Panc1 (cell line): ENCODE measurements at regions not wholly inside any gene's neighbourhood (a gene's known extent, or its start where the extent isn't known, plus 50 kb on each side); places are given as distances from the start of the nearest gene placed in this dataset.

Source experiments
- ATAC-seq: fragments of 200-7000 bp; cut with Tn5 transposase; 2 replicates; pipeline ENCODE4 v1.9.1; 2020; ENCODE audit warnings: mild to moderate bottlenecking, moderate library complexity
- BruUV-seq: library from RNA; stranded (reverse); fragments of 400-500 nt; replicated peaks from 2 replicates; lab custom pipeline; 2021; lab: Mats Ljungman, UMichigan
- CTCF ChIA-PET: fragments of 300-600 bp; sonication (Branson Sonifier 250); formaldehyde crosslinking; loops from one replicate; lab custom pipeline; 2022; ENCODE audit warnings: antibody characterized with exemption; lab: Charles Lee
- POLR2A ChIA-PET: fragments of 300-600 bp; sonication (Branson Sonifier 250); formaldehyde crosslinking; loops from one replicate; lab custom pipeline; 2022; ENCODE audit warnings: antibody characterized with exemption; lab: Charles Lee
- DNase-seq: peaks from one replicate; pipeline ENCODE4 v3.0.0-alpha.2; 2010; ENCODE audit warnings: low read depth, low spot score
- H3K27ac ChIP-seq: 2 replicates; pipeline ENCODE4 v1.5.1; 2011; ENCODE audit warnings: mild to moderate bottlenecking, low read length, inconsistent platforms
- H3K27me3 ChIP-seq: fragments of 200-500 bp; sonication (Bioruptor generic); 2 replicates; pipeline ENCODE4 v1.6.0; 2014; ENCODE audit warnings: low read length, inconsistent platforms; ENCODE audit not compliant: control insufficient read depth, insufficient read depth
- H3K36me3 ChIP-seq: fragments of 200-500 bp; sonication (Bioruptor generic); 2 replicates; pipeline ENCODE4 v1.5.1; 2014; ENCODE audit warnings: inconsistent platforms, mild to moderate bottlenecking, low read length, moderate library complexity; ENCODE audit not compliant: control insufficient read depth, insufficient read depth
- H3K4me1 ChIP-seq: 2 replicates; pipeline ENCODE4 v1.5.1; 2011; ENCODE audit warnings: inconsistent platforms, mild to moderate bottlenecking, low read length, moderate library complexity; ENCODE audit not compliant: control insufficient read depth, insufficient read depth
- H3K4me3 ChIP-seq, 2 experiments: 2 replicates each; pipeline ENCODE4 v1.5.1; 2011 to 2012; ENCODE audit warnings: low read depth in 2 of 2, low read length in 2 of 2, mild to moderate bottlenecking in 2 of 2, inconsistent platforms in 1 of 2, moderate library complexity in 1 of 2
- H3K9me3 ChIP-seq: fragments of 200-500 bp; sonication (Bioruptor generic); 2 replicates; pipeline ENCODE4 v1.5.1; 2014; ENCODE audit warnings: low read depth, mild to moderate bottlenecking, inconsistent platforms, low read length, moderate library complexity; ENCODE audit not compliant: control insufficient read depth, insufficient read depth
- POLR2AphosphoS5 ChIP-seq: IDR thresholded peaks from 2 replicates; pipeline ENCODE4 v1.6.1; 2012; ENCODE audit warnings: mild to moderate bottlenecking, low read depth, low read length, moderate library complexity
- SIN3A ChIP-seq: IDR thresholded peaks from 2 replicates; pipeline ENCODE4 v1.6.1; 2012; ENCODE audit warnings: low read depth, mild to moderate bottlenecking, low read length, moderate library complexity, borderline replicate concordance; ENCODE audit not compliant: insufficient read depth
- TCF7L2 ChIP-seq: IDR thresholded peaks from 2 replicates; pipeline ENCODE4 v1.6.1; 2011; ENCODE audit warnings: mild to moderate bottlenecking, low read depth, low read length, inconsistent platforms
- in situ Hi-C: cut with HindIII; loops from 2 replicates; pipeline ENCODE4 v1.10.0; 2016; ENCODE audit warnings: low sequenced_read_pairs, low pct_unique_long_range_greater_than_20kb
- intact Hi-C: fragments of 100-400 bp; cut with micrococcal nuclease; formaldehyde crosslinking; loops from one replicate; pipeline ENCODE4 v1.10.0; 2022; ENCODE audit not compliant: unreplicated experiment
- TF ChIP-seq, protein P1 (sequence below), 2 experiments: IDR thresholded peaks; 2 replicates each; pipeline ENCODE4 v1.6.1; 2011 to 2012; ENCODE audit warnings: low read depth in 2 of 2, control low read depth in 1 of 2, low read length in 1 of 2, mild to moderate bottlenecking in 1 of 2, moderate library complexity in 1 of 2; ENCODE audit not compliant: insufficient read depth in 1 of 2
- TF ChIP-seq, protein P2 (sequence below): fragments of 450-650 bp; IDR thresholded peaks from 2 replicates; pipeline ENCODE4 v1.5.1; 2017; ENCODE audit warnings: mild to moderate bottlenecking

DNA sequence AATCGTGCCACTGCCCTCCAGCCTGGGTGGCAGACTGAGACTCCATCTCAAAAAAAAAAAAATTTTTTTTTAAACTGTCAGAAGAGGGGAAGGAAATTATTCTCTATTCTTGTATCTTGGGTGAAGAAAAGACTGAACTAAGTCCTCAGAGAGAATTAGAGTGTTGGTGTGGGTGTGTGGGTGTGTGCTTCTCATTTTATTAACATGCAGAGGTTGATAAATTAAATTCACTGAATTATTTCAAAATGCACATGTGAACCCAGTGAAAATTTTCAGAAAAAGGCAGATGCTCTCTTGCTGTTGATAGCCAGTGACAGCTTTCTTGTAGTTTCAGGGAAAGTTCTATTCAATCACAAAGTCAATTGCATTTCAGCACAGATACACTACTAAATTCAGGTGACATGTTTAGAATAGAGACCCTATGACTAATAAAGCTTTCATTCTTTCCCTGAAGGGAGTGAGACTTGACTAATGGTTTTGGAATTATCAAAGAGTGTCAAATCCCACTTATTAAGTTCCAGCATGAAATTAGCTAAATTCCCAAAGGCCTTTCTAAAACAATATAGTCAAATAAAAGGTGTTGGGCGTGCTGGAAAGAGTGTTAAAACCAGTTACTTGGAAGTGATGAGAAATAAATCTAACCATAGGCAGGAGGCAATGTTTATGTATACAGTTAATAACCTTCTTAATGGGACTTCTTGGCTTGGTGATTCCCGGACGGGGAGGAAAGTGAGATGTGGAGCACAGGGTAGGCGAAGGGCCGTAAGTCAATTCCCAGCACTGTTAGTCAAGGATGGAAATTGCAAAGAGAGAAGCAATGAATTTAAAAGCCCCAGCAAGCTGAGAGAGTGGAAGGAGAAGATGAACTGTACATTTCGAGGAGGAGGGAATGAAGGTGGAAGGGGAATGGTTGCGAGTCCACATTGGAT lies 103.2 kb upstream of the SPATA31D4 start:
- Histone ChIP-seq H3K9me3 (no peaks in the 10 kb centered on the region), H3K36me3 (no peaks in the 10 kb centered on the region), H3K4me3 (no peak overlapping the region), H3K4me1 (no peaks in the 10 kb centered on the region), H3K27me3 (no peaks in the 10 kb centered on the region), H3K27ac (no peak overlapping the region)
- ATAC-seq, result no peak
- in situ Hi-C loops (no loop called here), intact Hi-C loops (no loop called here)
- ChIA-PET POLR2A (no interaction called here), CTCF (no interaction called here)
- no TSS peak for BruUV-seq
- no peak for DNase-seq
- TF ChIP-seq, protein P1, sequence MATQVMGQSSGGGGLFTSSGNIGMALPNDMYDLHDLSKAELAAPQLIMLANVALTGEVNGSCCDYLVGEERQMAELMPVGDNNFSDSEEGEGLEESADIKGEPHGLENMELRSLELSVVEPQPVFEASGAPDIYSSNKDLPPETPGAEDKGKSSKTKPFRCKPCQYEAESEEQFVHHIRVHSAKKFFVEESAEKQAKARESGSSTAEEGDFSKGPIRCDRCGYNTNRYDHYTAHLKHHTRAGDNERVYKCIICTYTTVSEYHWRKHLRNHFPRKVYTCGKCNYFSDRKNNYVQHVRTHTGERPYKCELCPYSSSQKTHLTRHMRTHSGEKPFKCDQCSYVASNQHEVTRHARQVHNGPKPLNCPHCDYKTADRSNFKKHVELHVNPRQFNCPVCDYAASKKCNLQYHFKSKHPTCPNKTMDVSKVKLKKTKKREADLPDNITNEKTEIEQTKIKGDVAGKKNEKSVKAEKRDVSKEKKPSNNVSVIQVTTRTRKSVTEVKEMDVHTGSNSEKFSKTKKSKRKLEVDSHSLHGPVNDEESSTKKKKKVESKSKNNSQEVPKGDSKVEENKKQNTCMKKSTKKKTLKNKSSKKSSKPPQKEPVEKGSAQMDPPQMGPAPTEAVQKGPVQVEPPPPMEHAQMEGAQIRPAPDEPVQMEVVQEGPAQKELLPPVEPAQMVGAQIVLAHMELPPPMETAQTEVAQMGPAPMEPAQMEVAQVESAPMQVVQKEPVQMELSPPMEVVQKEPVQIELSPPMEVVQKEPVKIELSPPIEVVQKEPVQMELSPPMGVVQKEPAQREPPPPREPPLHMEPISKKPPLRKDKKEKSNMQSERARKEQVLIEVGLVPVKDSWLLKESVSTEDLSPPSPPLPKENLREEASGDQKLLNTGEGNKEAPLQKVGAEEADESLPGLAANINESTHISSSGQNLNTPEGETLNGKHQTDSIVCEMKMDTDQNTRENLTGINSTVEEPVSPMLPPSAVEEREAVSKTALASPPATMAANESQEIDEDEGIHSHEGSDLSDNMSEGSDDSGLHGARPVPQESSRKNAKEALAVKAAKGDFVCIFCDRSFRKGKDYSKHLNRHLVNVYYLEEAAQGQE (IDR thresholded peaks at IDR 0.05; ENCODE audit: insufficient read depth in 1 of 2, low read depth in 2 of 2, low read length in 1 of 2), result no peak
- TF ChIP-seq TCF7L2 (no peak), POLR2AphosphoS5 (no peak), SIN3A (no peak)
- TF ChIP-seq, protein P2, sequence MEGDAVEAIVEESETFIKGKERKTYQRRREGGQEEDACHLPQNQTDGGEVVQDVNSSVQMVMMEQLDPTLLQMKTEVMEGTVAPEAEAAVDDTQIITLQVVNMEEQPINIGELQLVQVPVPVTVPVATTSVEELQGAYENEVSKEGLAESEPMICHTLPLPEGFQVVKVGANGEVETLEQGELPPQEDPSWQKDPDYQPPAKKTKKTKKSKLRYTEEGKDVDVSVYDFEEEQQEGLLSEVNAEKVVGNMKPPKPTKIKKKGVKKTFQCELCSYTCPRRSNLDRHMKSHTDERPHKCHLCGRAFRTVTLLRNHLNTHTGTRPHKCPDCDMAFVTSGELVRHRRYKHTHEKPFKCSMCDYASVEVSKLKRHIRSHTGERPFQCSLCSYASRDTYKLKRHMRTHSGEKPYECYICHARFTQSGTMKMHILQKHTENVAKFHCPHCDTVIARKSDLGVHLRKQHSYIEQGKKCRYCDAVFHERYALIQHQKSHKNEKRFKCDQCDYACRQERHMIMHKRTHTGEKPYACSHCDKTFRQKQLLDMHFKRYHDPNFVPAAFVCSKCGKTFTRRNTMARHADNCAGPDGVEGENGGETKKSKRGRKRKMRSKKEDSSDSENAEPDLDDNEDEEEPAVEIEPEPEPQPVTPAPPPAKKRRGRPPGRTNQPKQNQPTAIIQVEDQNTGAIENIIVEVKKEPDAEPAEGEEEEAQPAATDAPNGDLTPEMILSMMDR, result no peak

DNA sequence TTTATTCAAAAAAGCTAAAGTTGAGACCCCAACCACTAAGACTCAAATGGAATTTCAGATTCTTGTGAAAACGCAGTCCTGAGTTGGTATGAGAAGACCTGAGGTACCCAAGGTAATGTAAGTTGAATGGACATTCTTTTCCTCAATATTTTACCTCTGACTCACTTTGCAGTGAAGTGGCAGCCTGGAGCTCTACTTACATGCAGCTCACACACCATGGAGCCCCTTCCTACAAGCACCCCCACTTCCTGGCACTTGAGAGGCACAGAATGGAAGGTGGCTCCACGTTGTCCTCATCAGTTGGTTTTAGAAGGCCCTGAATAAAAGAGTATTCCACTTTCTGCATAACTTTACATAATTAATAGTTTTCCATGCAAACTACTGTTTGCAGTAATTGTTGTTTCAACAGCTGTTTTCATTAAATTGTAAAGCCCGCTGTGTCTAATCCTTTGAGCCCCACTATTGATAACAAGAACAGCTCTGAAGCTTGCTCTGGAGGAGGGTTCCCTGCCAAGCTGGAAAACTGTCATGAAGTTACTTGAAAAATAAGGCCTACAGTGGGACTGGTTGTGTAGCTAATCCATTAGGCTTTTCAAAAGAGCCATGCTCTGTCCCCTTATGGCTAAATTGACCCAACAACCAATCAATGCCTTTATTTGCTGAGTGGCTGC lies 102.2 kb upstream of the SPATA31D4 start:
- H3K27me3 ChIP-seq, result no peaks in the 10 kb centered on the region
- ATAC-seq (no peak), DNase-seq (no peak)
- no peak overlapping the region for H3K27ac ChIP-seq
- TF ChIP-seq POLR2AphosphoS5, result no peak
- TF ChIP-seq TCF7L2, result no peak
- no peak for TF ChIP-seq SIN3A
- TF ChIP-seq, protein P1 (IDR thresholded peaks at IDR 0.05; ENCODE audit: insufficient read depth in 1 of 2, low read depth in 2 of 2, low read length in 1 of 2), result no peak
- TF ChIP-seq, protein P2, result no peak
- in situ Hi-C loops, result no loop called here
- POLR2A ChIA-PET, result no interaction called here
- no TSS peak for BruUV-seq
- H3K4me3 ChIP-seq, result no peak overlapping the region
- no peaks in the 10 kb centered on the region for H3K36me3 ChIP-seq
- H3K4me1 ChIP-seq, result no peaks in the 10 kb centered on the region
- CTCF ChIA-PET, result no interaction called here
- H3K9me3 ChIP-seq, result no peaks in the 10 kb centered on the region
- intact Hi-C loops, result no loop called here
